ENCODE measurements at regions not wholly inside any gene's neighbourhood (a gene's known extent, or its start where the extent isn't known, plus 50 kb on each side); places are given as distances from the start of the nearest gene placed in this dataset.
"Not testable (repeated sequence)": the region's sequence is repeated elsewhere in the genome, so short reads cannot be mapped to it uniquely, and the experiment has no call there.

- TF ChIP-seq CTCF (IDR thresholded peaks at IDR 0.05; ENCODE audit: low read depth, low read length) = no peak
- DNase-seq (ENCODE audit: low read depth, low spot score) = no peak
- in situ Hi-C loops (cut with HindIII; ENCODE audit: low sequenced_read_pairs) = no loop called here
- H3K4me3 ChIP-seq (ENCODE audit: low read depth, low read length) = no peak overlapping the region
Observed at GRCh38 chr13:88459331-88459730, 788.2 kb downstream of the SLITRK5 start.

- DNase-seq (ENCODE audit: low read depth, low spot score) = no peak
- H3K4me3 ChIP-seq (ENCODE audit: low read depth, low read length) = no peak overlapping the region
- no peak for TF ChIP-seq CTCF (IDR thresholded peaks at IDR 0.05; ENCODE audit: low read depth, low read length)
- in situ Hi-C loops (cut with HindIII; ENCODE audit: low sequenced_read_pairs) = no loop called here
Observed at GRCh38 chr13:88461272-88462009, 790.3 kb downstream of the SLITRK5 start.

GRCh38 chr13:88464851-88465250 lies 793.7 kb downstream of the SLITRK5 start:
- no peak overlapping the region for H3K4me3 ChIP-seq (ENCODE audit: low read depth, low read length)
- no peak for TF ChIP-seq CTCF (IDR thresholded peaks at IDR 0.05; ENCODE audit: low read depth, low read length)
- DNase-seq (ENCODE audit: low read depth, low spot score) = no peak
- in situ Hi-C loops (cut with HindIII; ENCODE audit: low sequenced_read_pairs) = no loop called here

- TF ChIP-seq CTCF (IDR thresholded peaks at IDR 0.05; ENCODE audit: low read depth, low read length) = no peak
- no peak overlapping the region for H3K4me3 ChIP-seq (ENCODE audit: low read depth, low read length)
- no peak for DNase-seq (ENCODE audit: low read depth, low spot score)
- in situ Hi-C loops (cut with HindIII; ENCODE audit: low sequenced_read_pairs) = no loop called here
Observed at GRCh38 chr13:88472316-88472715, 801.1 kb downstream of the SLITRK5 start.

GRCh38 chr13:88483202-88483601 lies 812.0 kb downstream of the SLITRK5 start:
- DNase-seq (ENCODE audit: low read depth, low spot score) = no peak
- TF ChIP-seq CTCF (IDR thresholded peaks at IDR 0.05; ENCODE audit: low read depth, low read length) = no peak
- in situ Hi-C loops (cut with HindIII; ENCODE audit: low sequenced_read_pairs) = no loop called here
- H3K4me3 ChIP-seq (ENCODE audit: low read depth, low read length) = no peak overlapping the region

- no peak overlapping the region for H3K4me3 ChIP-seq (ENCODE audit: low read depth, low read length)
- no peak for TF ChIP-seq CTCF (IDR thresholded peaks at IDR 0.05; ENCODE audit: low read depth, low read length)
- in situ Hi-C loops (cut with HindIII; ENCODE audit: low sequenced_read_pairs) = no loop called here
- DNase-seq (ENCODE audit: low read depth, low spot score) = no peak
Observed at GRCh38 chr13:88507909-88508308, 836.7 kb downstream of the SLITRK5 start.

GRCh38 chr13:88512993-88513392 lies 841.8 kb downstream of the SLITRK5 start:
- H3K4me3 ChIP-seq (ENCODE audit: low read depth, low read length); DNase-seq (ENCODE audit: low read depth, low spot score); in situ Hi-C loops (cut with HindIII; ENCODE audit: low sequenced_read_pairs): not testable (repeated sequence)

Measured in astrocyte of the spinal cord (primary cell).